GM10266 (cell line): ENCODE measurements at regions not wholly inside any gene's neighbourhood (a gene's known extent, or its start where the extent isn't known, plus 50 kb on each side); places are given as distances from the start of the nearest gene placed in this dataset.
"Not testable (repeated sequence)": the region's sequence is repeated elsewhere in the genome, so short reads cannot be mapped to it uniquely, and the experiment has no call there.

Experiments used
- DNase-seq: peaks from one replicate; pipeline ENCODE4 v3.0.0; 2012; ENCODE audit errors: extremely low spot score
- CTCF ChIP-seq: IDR thresholded peaks from 2 replicates; pipeline ENCODE4 v1.5.1; 2012; ENCODE audit warnings: mild to moderate bottlenecking, low read depth; ENCODE audit not compliant: control insufficient read depth, insufficient read depth; ENCODE audit errors: missing control alignments

GRCh38 chr12:46538976-46539375 is 166.4 kb upstream of the SLC38A2 start:
- TF ChIP-seq CTCF = no peak
- DNase-seq = no peak

GRCh38 chr12:46537387-46537955 is 164.9 kb upstream of the SLC38A2 start:
- DNase-seq = no peak
- no peak for TF ChIP-seq CTCF

- DNase-seq = not testable (repeated sequence)
These were observed 163.7 kb upstream of the SLC38A2 start for GRCh38 chr12:46536316-46536715.

- DNase-seq = no peak
- no peak for TF ChIP-seq CTCF
These were observed 163.3 kb upstream of the SLC38A2 start for GRCh38 chr12:46535907-46536306.

- DNase-seq = no peak
- no peak for TF ChIP-seq CTCF
These were observed 162.8 kb upstream of the SLC38A2 start for GRCh38 chr12:46535376-46535775.

GRCh38 chr12:46534327-46534840 is 161.8 kb upstream of the SLC38A2 start:
- TF ChIP-seq CTCF = no peak
- DNase-seq = no peak

GRCh38 chr12:46533723-46534122 is 161.2 kb upstream of the SLC38A2 start:
- DNase-seq = no peak
- TF ChIP-seq CTCF = no peak

GRCh38 chr12:46531804-46532203 is 159.2 kb upstream of the SLC38A2 start:
- no peak for TF ChIP-seq CTCF
- DNase-seq = no peak
